HUDEP-2 (cell line): ENCODE measurements at regions not wholly inside any gene's neighbourhood (a gene's known extent, or its start where the extent isn't known, plus 50 kb on each side); places are given as distances from the start of the nearest gene placed in this dataset.
"Not testable (repeated sequence)": the region's sequence is repeated elsewhere in the genome, so short reads cannot be mapped to it uniquely, and the experiment has no call there.

Source experiments
- DNase-seq, 76 experiments: peaks; one replicate each; lab custom pipeline; 2025; ENCODE audit not compliant: unreplicated experiment in 76 of 76; lab: John Stamatoyannopoulos, UW

- DNase-seq, result no peak
Measured at GRCh38 chr2:52356556-52356955, 1324.6 kb upstream of the NRXN1 start.

DNA sequence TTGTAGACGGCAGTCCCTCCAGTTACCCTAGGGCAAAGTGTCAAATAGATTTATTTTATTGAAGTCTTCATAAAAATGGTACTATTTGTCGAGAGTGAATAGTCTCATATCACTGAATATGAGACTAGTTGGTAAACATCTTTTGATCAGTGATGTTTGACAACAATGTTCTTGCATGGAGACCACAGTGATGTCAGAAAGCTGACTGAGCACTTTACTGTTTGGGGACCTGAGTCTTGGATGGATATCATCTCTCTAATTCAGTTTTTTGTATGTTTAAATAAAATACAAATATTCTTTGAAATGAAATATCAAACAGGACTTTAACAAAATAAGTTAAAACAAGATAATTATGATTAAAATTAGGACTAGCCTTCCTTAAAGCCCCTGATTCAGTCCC lies 1315.4 kb upstream of the NRXN1 start:
- no peak for DNase-seq

DNA sequence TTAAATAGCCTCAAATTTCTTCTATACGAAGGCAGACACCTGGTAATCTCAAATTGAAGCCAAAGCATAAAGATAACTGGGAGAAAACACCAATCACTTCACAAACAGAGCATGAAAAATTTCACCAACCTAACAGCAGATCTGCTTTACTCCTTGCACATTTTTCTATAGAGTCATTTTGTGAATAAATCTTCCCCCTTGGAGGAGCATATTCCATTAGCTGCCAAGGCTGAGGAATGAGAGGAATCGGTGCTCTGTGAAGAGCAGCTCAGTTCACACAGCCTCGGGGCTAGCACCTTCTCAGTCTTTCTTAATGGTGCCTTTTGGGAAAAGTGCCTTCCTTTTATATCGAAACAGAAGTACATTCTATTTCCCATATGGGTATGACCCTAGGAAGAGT lies 1313.7 kb upstream of the NRXN1 start:
- no peak for DNase-seq

GRCh38 chr2:52345082-52345481 lies 1313.2 kb upstream of the NRXN1 start:
- no peak for DNase-seq

- DNase-seq, result no peak
Measured at GRCh38 chr2:52343706-52344266, 1311.9 kb upstream of the NRXN1 start.

- DNase-seq, result no peak
Measured at GRCh38 chr2:52343010-52343409, 1311.1 kb upstream of the NRXN1 start.

- DNase-seq, result no peak
Measured at GRCh38 chr2:52342458-52342857, 1310.5 kb upstream of the NRXN1 start.

DNA sequence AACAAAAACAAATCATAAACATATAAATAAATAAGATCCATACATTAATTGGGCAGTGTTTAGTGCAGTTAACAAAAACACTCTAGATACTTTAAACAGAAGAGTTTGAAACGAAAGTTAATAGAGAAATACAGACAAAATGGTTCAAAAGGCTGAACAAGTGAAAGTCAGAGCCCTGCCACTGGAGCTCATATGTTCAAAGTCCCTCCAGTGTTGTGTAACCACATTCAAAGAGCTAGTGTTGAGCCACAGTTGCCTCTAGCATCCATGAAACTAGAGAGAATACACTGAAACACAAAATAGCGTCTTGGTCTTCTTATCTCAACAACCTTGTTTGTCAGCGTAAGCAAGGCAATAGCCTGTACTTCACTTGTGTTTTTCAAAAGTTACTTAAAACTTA lies 1309.8 kb upstream of the NRXN1 start:
- DNase-seq, result no peak

DNA sequence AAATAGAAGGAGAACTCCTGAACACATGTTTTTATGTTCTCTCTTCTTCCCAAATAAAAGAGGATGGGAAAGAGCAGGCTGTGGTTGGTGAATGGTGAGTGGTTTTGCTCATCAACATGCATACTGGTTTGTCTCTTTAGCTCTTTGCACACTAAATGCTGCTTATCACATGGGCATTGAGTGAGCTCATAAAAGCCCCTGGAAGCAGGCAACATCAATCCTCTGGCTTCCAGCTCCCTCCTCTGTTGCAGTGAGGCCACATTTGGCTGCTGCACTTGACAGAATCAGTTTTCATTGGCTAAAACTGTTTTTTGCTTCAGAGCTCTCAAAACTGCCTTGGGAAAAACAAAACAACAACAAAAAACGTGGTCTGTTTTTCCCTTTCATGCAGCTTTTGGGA lies 1308.2 kb upstream of the NRXN1 start:
- no peak for DNase-seq

DNA sequence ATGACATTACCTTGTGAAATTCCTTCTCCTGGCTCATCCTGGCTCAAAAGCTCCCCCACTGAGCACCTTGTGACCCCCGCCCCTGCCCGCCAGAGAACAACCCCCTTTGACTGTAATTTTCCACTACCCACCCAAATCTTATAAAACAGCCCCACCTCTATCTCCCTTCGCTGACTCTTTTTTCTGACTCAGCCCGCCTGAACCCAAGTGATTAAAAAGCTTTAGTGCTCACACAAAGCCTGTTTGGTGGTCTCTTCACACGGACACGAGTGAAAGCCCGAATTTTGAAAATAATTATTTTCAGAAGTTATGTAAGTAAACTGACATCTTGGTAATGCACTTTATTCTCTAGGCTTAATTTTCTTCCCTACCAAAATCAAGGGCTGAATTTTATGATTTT lies 1305.9 kb upstream of the NRXN1 start:
- DNase-seq, result not testable (repeated sequence)

- DNase-seq, result no peak
Measured at GRCh38 chr2:52336951-52337350, 1305.0 kb upstream of the NRXN1 start.

- DNase-seq, result no peak
Measured at GRCh38 chr2:52335727-52336126, 1303.8 kb upstream of the NRXN1 start.

GRCh38 chr2:52334185-52334584 lies 1302.3 kb upstream of the NRXN1 start:
- no peak for DNase-seq

- DNase-seq, result no peak
Measured at GRCh38 chr2:52327641-52328040, 1295.7 kb upstream of the NRXN1 start.

GRCh38 chr2:52314231-52314630 lies 1282.3 kb upstream of the NRXN1 start:
- DNase-seq, result no peak

- no peak for DNase-seq
Measured at GRCh38 chr2:52312486-52312885, 1280.6 kb upstream of the NRXN1 start.

DNA sequence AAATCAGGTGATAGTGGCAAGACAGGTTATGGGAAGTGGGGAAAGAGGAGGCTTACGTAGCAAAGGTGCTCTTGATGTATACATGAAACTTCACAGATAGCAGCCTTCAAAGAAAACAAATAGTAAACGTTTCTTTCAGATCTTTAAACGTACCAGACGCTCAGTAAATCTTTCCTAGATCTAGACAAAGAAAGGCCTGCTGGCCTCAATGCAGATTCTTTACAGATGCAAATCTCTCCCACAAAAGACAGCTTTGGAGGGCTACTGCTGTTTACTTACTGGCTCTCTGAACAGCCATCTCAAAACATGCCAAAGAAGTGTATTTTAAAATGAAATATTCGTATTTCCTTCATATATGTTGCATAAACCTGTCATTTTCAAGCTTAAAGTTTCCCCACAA lies 1279.9 kb upstream of the NRXN1 start:
- no peak for DNase-seq

- no peak for DNase-seq
Measured at GRCh38 chr2:52308156-52308555, 1276.2 kb upstream of the NRXN1 start.

DNA sequence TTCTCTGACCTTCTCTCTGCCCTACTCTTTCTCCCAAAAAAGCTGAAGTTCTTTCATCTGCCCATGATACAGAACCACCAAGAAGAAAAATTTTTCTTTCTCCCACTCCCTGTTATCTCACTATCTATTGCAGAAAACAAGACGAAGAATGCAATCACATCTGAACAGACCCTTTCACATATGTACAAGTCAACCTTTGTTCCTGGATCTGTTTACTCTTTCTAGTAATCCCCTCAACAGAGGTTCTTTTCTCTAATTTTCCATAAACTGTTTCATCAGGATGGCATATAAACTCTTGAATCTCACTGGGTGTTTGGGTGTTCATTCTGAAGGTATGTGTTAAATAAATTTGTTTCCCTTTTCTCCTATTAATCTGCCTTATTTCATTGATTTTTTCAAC lies 1262.7 kb upstream of the NRXN1 start:
- DNase-seq, result no peak

DNA sequence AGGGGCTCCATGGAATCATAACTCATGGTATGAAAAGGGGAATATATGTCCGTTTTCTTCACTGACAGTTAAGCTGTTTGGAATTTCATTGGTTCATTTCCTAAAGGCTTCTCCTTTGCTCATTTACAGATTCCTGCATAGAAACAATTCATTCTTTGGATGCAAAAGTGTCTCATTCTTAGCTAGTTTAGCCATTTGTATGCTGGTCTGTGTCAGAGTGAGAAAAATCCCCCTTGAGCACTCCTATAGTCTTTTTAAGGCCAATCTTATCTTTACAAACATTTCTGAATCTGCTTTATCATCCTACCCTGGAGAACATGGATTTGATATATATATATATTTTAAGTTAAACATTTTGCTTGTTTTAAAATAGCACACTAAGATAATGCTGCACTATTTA lies 1260.9 kb upstream of the NRXN1 start:
- DNase-seq, result no peak

DNA sequence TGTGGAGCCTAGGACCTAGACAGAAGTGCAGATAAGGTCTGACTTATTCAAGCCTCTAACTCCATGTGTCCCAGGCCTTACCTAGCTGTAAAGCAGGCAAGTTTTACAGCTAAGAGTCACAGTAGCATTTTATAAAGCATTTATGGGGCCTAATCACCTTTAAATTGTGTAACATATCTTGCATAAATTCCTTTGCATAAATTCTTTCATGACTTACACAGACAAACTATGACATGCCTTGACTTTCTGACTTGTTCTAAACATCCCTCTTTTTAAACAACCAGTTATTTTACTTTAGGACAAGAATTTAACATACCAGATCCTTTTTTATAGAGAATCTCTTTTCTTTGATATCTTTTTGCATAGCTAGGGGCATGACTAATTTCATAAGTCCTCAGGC lies 1257.8 kb upstream of the NRXN1 start:
- DNase-seq, result no peak

- no peak for DNase-seq
Measured at GRCh38 chr2:52288596-52288995, 1256.7 kb upstream of the NRXN1 start.

DNA sequence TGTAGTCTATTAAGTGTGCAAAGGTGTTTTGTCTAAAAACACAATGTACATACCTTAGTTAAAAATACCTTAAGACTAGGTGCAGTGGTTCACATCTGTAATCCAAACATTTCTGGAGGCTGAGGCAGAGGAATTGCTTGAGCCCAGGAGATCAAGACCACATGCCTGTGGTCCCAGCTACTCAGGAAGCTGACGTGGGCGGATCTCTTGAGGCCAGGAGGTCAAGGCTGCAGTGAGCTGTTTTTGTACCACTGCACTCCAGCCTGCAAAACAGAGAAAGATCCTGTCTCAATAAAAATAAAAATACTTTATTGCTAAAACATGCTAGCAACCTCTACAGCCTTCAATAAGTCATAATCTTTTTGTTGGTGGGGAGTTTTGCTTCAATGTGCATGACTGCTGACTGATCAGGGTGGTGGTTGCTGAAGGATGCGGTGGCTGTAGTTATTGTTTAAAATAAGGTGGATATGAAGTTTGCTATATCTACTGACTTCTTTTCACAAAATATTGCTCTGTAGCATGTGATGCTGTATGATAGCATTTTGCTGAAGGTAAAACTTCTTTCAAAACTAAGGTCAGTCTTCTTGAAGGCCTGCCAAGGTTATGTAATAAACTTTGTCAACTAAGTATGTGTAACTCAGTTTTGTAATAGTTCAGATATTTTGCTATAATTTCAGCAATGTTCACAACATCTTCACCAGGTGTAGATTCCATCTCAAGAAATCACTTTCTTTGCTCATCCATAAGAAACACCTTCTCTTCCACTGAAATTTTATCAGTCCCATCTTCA lies 1238.0 kb upstream of the NRXN1 start:
- no peak for DNase-seq
